ENCODE measurements at regions not wholly inside any gene's neighbourhood (a gene's known extent, or its start where the extent isn't known, plus 50 kb on each side); places are given as distances from the start of the nearest gene placed in this dataset.
"Not testable (repeated sequence)": the region's sequence is repeated elsewhere in the genome, so short reads cannot be mapped to it uniquely, and the experiment has no call there.

DNA sequence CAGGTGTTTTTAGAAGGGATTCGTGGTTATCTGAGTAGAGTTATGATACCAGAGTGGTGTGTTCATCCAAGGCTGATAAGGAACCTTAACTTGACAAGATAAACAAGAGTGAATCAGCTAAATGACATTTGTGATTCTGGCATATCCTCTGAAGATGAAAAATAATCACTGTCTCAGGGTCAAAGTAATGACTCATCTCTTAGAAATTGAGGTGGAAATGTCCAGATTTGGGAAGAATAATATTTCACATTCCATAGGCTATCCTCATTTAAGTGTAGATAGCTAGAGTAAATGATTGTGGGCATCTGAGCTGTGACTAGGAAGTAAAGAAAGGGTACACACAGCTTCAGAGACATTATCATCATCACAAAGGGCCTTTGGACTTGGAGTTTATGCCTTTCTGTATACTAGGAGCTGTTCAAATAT, 255.7 kb downstream of the GJA1 start:
- Histone ChIP-seq H3K4me3 (ENCODE audit: low read depth, low read length) (no peak overlapping the region), H3K36me3 (ENCODE audit: control insufficient read depth, insufficient read depth, low read length) (no peaks in the 10 kb centered on the region), H3K27me3 (ENCODE audit: control insufficient read depth, insufficient read depth, low read length) (no peaks in the 10 kb centered on the region)
- DNase-seq (ENCODE audit: low read depth) = no peak
- no peak for TF ChIP-seq CTCF (IDR thresholded peaks at IDR 0.05; ENCODE audit: insufficient read depth, low read length, poor library complexity, severe bottlenecking)

GRCh38 chr6:121694389-121694788, 258.9 kb downstream of the GJA1 start:
- TF ChIP-seq CTCF (IDR thresholded peaks at IDR 0.05; ENCODE audit: insufficient read depth, low read length, poor library complexity, severe bottlenecking) = no peak
- DNase-seq (ENCODE audit: low read depth) = no peak
- H3K27me3 ChIP-seq (ENCODE audit: control insufficient read depth, insufficient read depth, low read length) = no peaks in the 10 kb centered on the region
- no peak overlapping the region for H3K4me3 ChIP-seq (ENCODE audit: low read depth, low read length)
- no peaks in the 10 kb centered on the region for H3K36me3 ChIP-seq (ENCODE audit: control insufficient read depth, insufficient read depth, low read length)

DNA sequence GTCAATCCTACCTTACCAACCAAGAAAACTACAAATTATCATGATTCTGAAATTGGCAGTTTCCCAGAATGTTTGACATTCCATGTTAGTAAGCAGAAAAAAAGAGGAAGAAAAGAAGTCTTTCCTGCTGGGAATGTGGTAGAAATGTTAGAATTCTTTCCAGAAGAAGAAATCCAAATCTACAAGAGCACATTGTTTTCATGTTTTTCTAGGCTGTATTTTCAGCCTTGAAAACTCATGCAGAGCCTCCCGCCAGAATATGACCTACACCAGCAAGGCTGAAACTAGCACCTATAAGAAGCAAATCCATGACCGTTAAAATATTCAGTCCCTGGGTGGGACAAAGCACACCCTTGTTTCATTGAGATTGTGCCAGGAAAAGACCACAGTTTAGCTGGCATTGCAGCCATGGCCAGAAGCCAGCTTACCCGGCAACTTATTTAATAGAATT, 259.4 kb downstream of the GJA1 start:
- no peaks in the 10 kb centered on the region for H3K36me3 ChIP-seq (ENCODE audit: control insufficient read depth, insufficient read depth, low read length)
- no peak overlapping the region for H3K4me3 ChIP-seq (ENCODE audit: low read depth, low read length)
- TF ChIP-seq CTCF (IDR thresholded peaks at IDR 0.05; ENCODE audit: insufficient read depth, low read length, poor library complexity, severe bottlenecking) = no peak
- no peaks in the 10 kb centered on the region for H3K27me3 ChIP-seq (ENCODE audit: control insufficient read depth, insufficient read depth, low read length)
- no peak for DNase-seq (ENCODE audit: low read depth)

DNA sequence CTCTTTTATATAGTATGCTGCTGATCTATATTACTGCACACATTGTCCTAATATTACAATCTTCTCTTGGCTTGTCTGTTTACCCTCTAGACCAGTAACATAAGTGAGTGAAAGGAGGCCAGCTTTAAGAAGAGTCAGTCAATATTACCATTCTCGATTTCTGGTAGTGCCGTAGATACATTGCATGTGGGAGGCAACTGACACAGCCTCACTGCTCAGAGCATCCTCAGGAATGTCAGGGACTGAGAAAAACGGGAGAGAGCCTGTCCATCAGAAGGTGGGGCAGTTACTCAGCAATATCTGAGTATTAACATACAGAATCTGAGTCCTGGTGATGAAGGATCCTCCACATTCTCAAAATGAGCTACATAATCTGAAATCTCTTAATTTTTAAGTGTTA, 259.9 kb downstream of the GJA1 start:
- Histone ChIP-seq H3K4me3 (ENCODE audit: low read depth, low read length) (no peak overlapping the region), H3K27me3 (ENCODE audit: control insufficient read depth, insufficient read depth, low read length) (no peaks in the 10 kb centered on the region), H3K36me3 (ENCODE audit: control insufficient read depth, insufficient read depth, low read length) (no peaks in the 10 kb centered on the region)
- DNase-seq (ENCODE audit: low read depth) = no peak
- no peak for TF ChIP-seq CTCF (IDR thresholded peaks at IDR 0.05; ENCODE audit: insufficient read depth, low read length, poor library complexity, severe bottlenecking)

DNA sequence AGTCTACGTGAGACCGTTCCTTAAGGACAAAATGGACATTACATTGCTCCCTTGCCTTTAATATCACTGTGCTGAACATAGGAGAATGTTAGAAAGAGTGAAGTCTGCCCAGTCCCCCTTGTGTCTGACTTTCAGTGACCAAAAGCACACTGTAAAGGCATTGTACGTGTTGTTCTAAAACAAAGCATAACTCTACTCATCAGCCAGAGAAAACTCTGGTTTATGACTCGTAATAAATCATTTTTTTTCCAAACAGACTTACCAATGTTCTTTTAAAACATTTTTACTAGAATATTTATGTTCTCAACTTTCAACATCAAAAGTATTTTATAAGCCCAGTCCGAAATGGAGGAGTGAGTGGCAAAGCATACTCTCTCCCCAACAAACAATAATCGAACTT, 262.5 kb downstream of the GJA1 start:
- no peak for DNase-seq (ENCODE audit: low read depth)
- Histone ChIP-seq H3K27me3 (ENCODE audit: control insufficient read depth, insufficient read depth, low read length) (no peaks in the 10 kb centered on the region), H3K4me3 (ENCODE audit: low read depth, low read length) (no peak overlapping the region), H3K36me3 (ENCODE audit: control insufficient read depth, insufficient read depth, low read length) (no peaks in the 10 kb centered on the region)
- no peak for TF ChIP-seq CTCF (IDR thresholded peaks at IDR 0.05; ENCODE audit: insufficient read depth, low read length, poor library complexity, severe bottlenecking)

- Histone ChIP-seq H3K4me3 (ENCODE audit: low read depth, low read length) (no peak overlapping the region), H3K36me3 (ENCODE audit: control insufficient read depth, insufficient read depth, low read length) (no peaks in the 10 kb centered on the region), H3K27me3 (ENCODE audit: control insufficient read depth, insufficient read depth, low read length) (no peaks in the 10 kb centered on the region)
- no peak for TF ChIP-seq CTCF (IDR thresholded peaks at IDR 0.05; ENCODE audit: insufficient read depth, low read length, poor library complexity, severe bottlenecking)
- no peak for DNase-seq (ENCODE audit: low read depth)
Measured at GRCh38 chr6:121698617-121699016, 263.2 kb downstream of the GJA1 start.

GRCh38 chr6:121703129-121703528, 267.7 kb downstream of the GJA1 start:
- not testable (repeated sequence) for DNase-seq (ENCODE audit: low read depth); H3K27me3 ChIP-seq (ENCODE audit: control insufficient read depth, insufficient read depth, low read length); H3K4me3 ChIP-seq (ENCODE audit: low read depth, low read length); H3K36me3 ChIP-seq (ENCODE audit: control insufficient read depth, insufficient read depth, low read length)

All from kidney epithelial cell (primary cell).